CD4-positive, alpha-beta T cell treated with Interferon gamma for 1 hour (primary cell): ENCODE measurements at regions not wholly inside any gene's neighbourhood (a gene's known extent, or its start where the extent isn't known, plus 50 kb on each side); places are given as distances from the start of the nearest gene placed in this dataset.
"Not testable (repeated sequence)": the region's sequence is repeated elsewhere in the genome, so short reads cannot be mapped to it uniquely, and the experiment has no call there.

Source experiments
- DNase-seq: peaks from one replicate; pipeline ENCODE4 v3.0.0-alpha.2; 2020

DNA sequence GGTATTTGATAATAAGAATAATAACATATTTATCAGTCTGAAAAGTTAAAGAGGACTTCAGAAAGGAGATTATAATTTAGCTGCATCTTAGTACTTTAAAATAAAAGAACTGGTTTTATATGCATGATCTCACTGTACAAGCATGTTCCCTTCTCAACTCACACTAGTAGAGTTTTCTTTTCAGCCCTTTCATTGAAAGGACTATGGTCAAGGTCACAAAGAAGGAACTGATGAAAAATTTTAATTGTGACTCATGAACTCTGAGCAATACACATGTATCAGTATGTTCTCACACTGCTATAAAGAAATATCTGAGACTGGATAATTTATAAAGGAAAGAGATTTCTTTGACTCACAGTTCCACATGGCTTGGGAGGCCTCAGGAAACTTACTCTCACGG is 73.7 kb upstream of the NDST4 start:
- DNase-seq: no peak

GRCh38 chr4:115179438-115180062 is 66.1 kb upstream of the NDST4 start:
- DNase-seq: not testable (repeated sequence)

DNA sequence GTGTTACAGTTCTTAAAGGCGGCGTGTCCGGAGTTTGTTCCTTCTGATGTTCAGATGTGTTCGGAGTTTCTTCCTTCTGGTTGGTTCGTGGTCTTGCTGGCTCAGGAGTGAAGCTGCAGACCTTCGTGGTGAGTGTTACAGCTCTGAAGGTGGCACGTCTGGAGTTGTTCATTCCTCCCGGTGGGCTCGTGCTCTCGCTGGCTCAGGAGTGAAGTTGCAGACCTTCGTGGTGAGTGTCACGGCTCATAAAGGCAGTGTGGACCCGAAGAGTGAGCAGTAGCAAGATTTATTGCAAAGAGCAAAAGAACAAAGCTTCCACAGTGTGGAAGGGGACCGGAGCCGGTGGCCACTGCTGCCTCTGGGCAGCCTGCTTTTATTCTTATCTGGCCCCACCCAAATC is 65.3 kb upstream of the NDST4 start:
- not testable (repeated sequence) for DNase-seq

DNA sequence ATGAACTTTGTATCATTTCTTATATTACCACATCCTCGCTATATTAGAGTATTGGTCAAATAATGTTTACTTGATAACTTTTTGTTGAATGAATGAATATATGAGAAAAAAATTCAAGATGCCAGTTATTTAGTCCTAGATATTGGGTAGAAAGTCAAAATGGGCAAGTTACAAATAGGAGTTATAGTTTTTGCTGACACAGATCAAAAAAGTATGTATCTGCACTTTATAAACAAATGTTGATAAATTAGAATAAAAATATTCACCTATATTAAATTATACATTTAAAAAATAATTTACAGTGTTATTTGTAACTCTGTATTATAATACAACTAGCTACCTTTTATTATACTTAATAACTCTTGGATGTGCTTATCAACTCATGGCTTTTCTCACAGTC is 57.8 kb upstream of the NDST4 start:
- no peak for DNase-seq

- DNase-seq: no peak
Observed at GRCh38 chr4:115165503-115165902, 52.1 kb upstream of the NDST4 start.
